HEK293T (cell line): ENCODE measurements at regions not wholly inside any gene's neighbourhood (a gene's known extent, or its start where the extent isn't known, plus 50 kb on each side); places are given as distances from the start of the nearest gene placed in this dataset.

Experiments
- ELF4 ChIP-seq: fragments of 450-650 bp; IDR thresholded peaks from 2 replicates; pipeline ENCODE4 v1.6.1; 2017; ENCODE audit warnings: antibody characterized with exemption
- NFRKB ChIP-seq: fragments of 450-650 bp; IDR thresholded peaks from 2 replicates; pipeline ENCODE4 v1.6.1; 2016; ENCODE audit warnings: mild to moderate bottlenecking, moderate library complexity
- SUZ12 ChIP-seq: fragments of 450-650 bp; IDR thresholded peaks from 2 replicates; pipeline ENCODE4 v1.6.1; 2016; ENCODE audit warnings: mild to moderate bottlenecking
- ZNF384 ChIP-seq: fragments of 450-650 bp; IDR thresholded peaks from 2 replicates; pipeline ENCODE4 v1.6.1; 2016

- TF ChIP-seq ELF4 (no peak), ZNF384 (no peak), SUZ12 (no peak), NFRKB (no peak)
Observed at GRCh38 chr1:169015464-169015863, 91.0 kb upstream of the ATP1B1 start.
